Endothelial cell of umbilical vein (primary cell): ENCODE measurements at regions not wholly inside any gene's neighbourhood (a gene's known extent, or its start where the extent isn't known, plus 50 kb on each side); places are given as distances from the start of the nearest gene placed in this dataset.

Experiments used
- BruUV-seq: library from RNA; stranded (reverse); fragments of 400-500 nt; replicated peaks from 2 replicates; lab custom pipeline; 2021; lab: Mats Ljungman, UMichigan
- CTCF ChIA-PET: fragments of 300-600, 350-600 bp; sonication (Branson Sonifier 250); formaldehyde crosslinking; loops from one replicate; lab custom pipeline; 2021; ENCODE audit warnings: antibody characterized with exemption, inconsistent platforms; lab: Charles Lee
- POLR2A ChIA-PET: fragments of 300-600, 350-600 bp; sonication (Branson Sonifier 250); formaldehyde crosslinking; loops from one replicate; lab custom pipeline; 2021; ENCODE audit warnings: antibody characterized with exemption, inconsistent platforms; lab: Charles Lee
- DNase-seq: peaks from one replicate; pipeline ENCODE4 v3.0.0-alpha.2; 2011; ENCODE audit warnings: low read depth, low spot score
- FAIRE-seq: peaks from 2 replicates; lab custom pipeline; 2011; peaks lifted over from hg19 to GRCh38; lab: Jason Lieb, UNC
- H2AFZ ChIP-seq: 2 replicates; pipeline ENCODE4 v1.6.0; 2012; ENCODE audit warnings: low read depth, low read length, control low read depth, inconsistent platforms
- H3K27ac ChIP-seq: 2 replicates; pipeline ENCODE4 v1.5.1; 2011; ENCODE audit warnings: low read depth, mild to moderate bottlenecking, control low read depth, low read length, moderate library complexity; ENCODE audit not compliant: insufficient read depth
- H3K27me3 ChIP-seq, 2 experiments: 2 replicates each; pipeline versions ENCODE4 v1.6.0 to v1.6.1; 2011; ENCODE audit warnings: low read length in 2 of 2, mixed read lengths in 1 of 2; ENCODE audit not compliant: control insufficient read depth in 2 of 2, insufficient read depth in 2 of 2
- H3K36me3 ChIP-seq, 2 experiments: 2 replicates in 1 of 2; 3 replicates in 1 of 2; pipeline ENCODE4 v1.5.1; 2011; ENCODE audit warnings: low read length in 2 of 2, mild to moderate bottlenecking in 1 of 2, moderate library complexity in 1 of 2; ENCODE audit not compliant: control insufficient read depth in 2 of 2, insufficient read depth in 2 of 2; ENCODE audit errors: extremely low read depth in 1 of 2
- H3K4me1 ChIP-seq: 3 replicates; pipeline ENCODE4 v1.5.1; 2011; ENCODE audit warnings: mild to moderate bottlenecking, low read length; ENCODE audit not compliant: control insufficient read depth, insufficient read depth; ENCODE audit errors: extremely low read depth
- H3K4me2 ChIP-seq: 2 replicates; pipeline ENCODE4 v1.6.1; 2011; ENCODE audit warnings: low read length, control low read depth, mixed read lengths; ENCODE audit not compliant: insufficient read depth
- H3K4me3 ChIP-seq, 3 experiments: fragments of 200-600 bp in 1 of 3; sonication (generic), shearing (Covaris generic) in 1 of 3; replicated peaks in 1 of 3; 2 replicates each; pipeline ENCODE4 v1.5.1; 2011 to 2016; ENCODE audit warnings: control low read depth in 3 of 3, low read length in 3 of 3, mild to moderate bottlenecking in 2 of 3, inconsistent platforms in 1 of 3, low read depth in 1 of 3, moderate library complexity in 1 of 3; ENCODE audit not compliant: insufficient read depth in 1 of 3
- H3K79me2 ChIP-seq: 2 replicates; pipeline ENCODE4 v1.6.0; 2012; ENCODE audit warnings: low read length, inconsistent platforms; ENCODE audit not compliant: control insufficient read depth, insufficient read depth
- H3K9ac ChIP-seq: replicated peaks from 2 replicates; pipeline ENCODE3; 2011; ENCODE audit warnings: low read length, control low read depth; ENCODE audit not compliant: insufficient read depth; ENCODE audit errors: extremely low read depth
- H3K9me1 ChIP-seq: replicated peaks from 3 replicates; pipeline ENCODE4 v1.6.0; 2011; ENCODE audit warnings: mild to moderate bottlenecking, low read length; ENCODE audit not compliant: control insufficient read depth, insufficient read depth; ENCODE audit errors: extremely low read depth
- H3K9me3 ChIP-seq: replicated peaks from 2 replicates; pipeline ENCODE4 v1.5.1; 2012; ENCODE audit warnings: low read length, inconsistent platforms; ENCODE audit not compliant: control insufficient read depth, insufficient read depth
- H4K20me1 ChIP-seq: replicated peaks from 2 replicates; pipeline ENCODE3; 2011; ENCODE audit warnings: mild to moderate bottlenecking, low read length; ENCODE audit not compliant: control insufficient read depth, insufficient read depth; ENCODE audit errors: extremely low read depth
- CTCF ChIP-seq, 2 donors: IDR thresholded peaks; 1 replicate in 1 of 2; 2 replicates in 1 of 2; pipeline ENCODE4 v1.5.1; 2011; ENCODE audit warnings: low read length in 2 of 2, mild to moderate bottlenecking in 2 of 2, moderate library complexity in 2 of 2, control low read depth in 1 of 2, inconsistent platforms in 1 of 2, low read depth in 1 of 2; ENCODE audit not compliant: insufficient read depth in 1 of 2; ENCODE audit errors: extremely low read depth in 1 of 2
- EZH2 ChIP-seq: IDR thresholded peaks from 2 replicates; pipeline ENCODE4 v1.6.1; 2012; ENCODE audit warnings: borderline replicate concordance, low read depth, mild to moderate bottlenecking, moderate library complexity, low read length, inconsistent platforms; ENCODE audit not compliant: severe bottlenecking
- FOS ChIP-seq: IDR thresholded peaks from 2 replicates; pipeline ENCODE4 v1.6.1; 2011; ENCODE audit warnings: mild to moderate bottlenecking, low read length, moderate library complexity, borderline replicate concordance; ENCODE audit not compliant: insufficient read depth
- GATA2 ChIP-seq: IDR thresholded peaks from 2 replicates; pipeline ENCODE4 v1.7.0; 2011; ENCODE audit warnings: low read depth, mild to moderate bottlenecking, moderate library complexity, mixed read lengths, low read length; ENCODE audit not compliant: insufficient read length, insufficient read depth
- JUN ChIP-seq: IDR thresholded peaks from 2 replicates; pipeline ENCODE4 v1.6.1; 2011; ENCODE audit warnings: borderline replicate concordance, low read depth; ENCODE audit not compliant: insufficient read length, insufficient read depth
- MAX ChIP-seq: IDR thresholded peaks from 2 replicates; pipeline ENCODE4 v1.6.1; 2011; ENCODE audit not compliant: insufficient read depth, insufficient read length
- MYC ChIP-seq: IDR thresholded peaks from one replicate; pipeline ENCODE4 v1.6.1; 2011; ENCODE audit warnings: mild to moderate bottlenecking, low read depth, low read length
- POLR2A ChIP-seq: IDR thresholded peaks from 2 replicates; pipeline ENCODE4 v1.6.1; 2012; ENCODE audit warnings: low read depth, mild to moderate bottlenecking, control low read depth, low read length
- POLR2AphosphoS5 ChIP-seq: IDR thresholded peaks from 2 replicates; pipeline ENCODE4 v1.6.1; 2012; ENCODE audit warnings: low read depth, mild to moderate bottlenecking, control low read depth, low read length, moderate library complexity; ENCODE audit not compliant: insufficient read depth
- dilution Hi-C: fragments of 300-500 bp; cut with MboI; formaldehyde crosslinking; loops from one replicate; pipeline ENCODE4 v1.15.0; 2019; ENCODE audit warnings: low sequenced_read_pairs; ENCODE audit not compliant: extremely low pct_ligation_motif_present
- intact Hi-C: fragments of 100-400 bp; cut with micrococcal nuclease; formaldehyde crosslinking; loops from one replicate; pipeline ENCODE4 v1.10.0; 2022

GRCh38 chr2:16044946-16045456, 104.7 kb downstream of the MYCN start:
- FAIRE-seq: no peak
- CTCF ChIA-PET: no interaction called here

GRCh38 chr2:16043627-16044026, 103.3 kb downstream of the MYCN start:
- H4K20me1 ChIP-seq: no peaks in the 10 kb centered on the region
- no peak overlapping the region for H3K9ac ChIP-seq
- H3K27ac ChIP-seq: no peak overlapping the region
- H3K27me3 ChIP-seq: no peaks in the 10 kb centered on the region
- H3K9me1 ChIP-seq: no peaks in the 10 kb centered on the region
- intact Hi-C loops (no loop called here), dilution Hi-C loops (no loop called here)
- CTCF ChIA-PET: no interaction called here
- no TSS peak for BruUV-seq
- no peak overlapping the region for H2AFZ ChIP-seq
- DNase-seq (no peak), FAIRE-seq (no peak)
- no peak overlapping the region for H3K4me2 ChIP-seq
- no peaks in the 10 kb centered on the region for H3K79me2 ChIP-seq
- H3K36me3 ChIP-seq: no peaks in the 10 kb centered on the region
- H3K9me3 ChIP-seq: no peaks in the 10 kb centered on the region
- H3K4me1 ChIP-seq: no peaks in the 10 kb centered on the region
- no peak overlapping the region for H3K4me3 ChIP-seq
- TF ChIP-seq POLR2AphosphoS5 (no peak), MYC (no peak), CTCF (IDR thresholded peaks at IDR 0.05; ENCODE audit: extremely low read depth in 1 of 2, insufficient read depth in 1 of 2, low read depth in 1 of 2, low read length in 2 of 2) (no peak), POLR2A (no peak), GATA2 (no peak), MAX (no peak), FOS (no peak), JUN (no peak), EZH2 (no peak)
- POLR2A ChIA-PET: no interaction called here

More at GRCh38 chr2:16044946-16045456, 104.7 kb downstream of the MYCN start:
- H3K9me1 ChIP-seq: no peaks in the 10 kb centered on the region
- intact Hi-C loops (no loop called here), dilution Hi-C loops (no loop called here)
- H3K27me3 ChIP-seq: no peaks in the 10 kb centered on the region
- H3K9me3 ChIP-seq: peaks cover under 1% of the 10 kb centered on the region
- no peaks in the 10 kb centered on the region for H3K79me2 ChIP-seq
- no peak overlapping the region for H3K4me2 ChIP-seq
- no peak overlapping the region for H3K4me3 ChIP-seq
- H2AFZ ChIP-seq: no peak overlapping the region
- H4K20me1 ChIP-seq: no peaks in the 10 kb centered on the region
- H3K9ac ChIP-seq: no peak overlapping the region
- no peak for TF ChIP-seq EZH2
- no peak for DNase-seq
- no TSS peak for BruUV-seq
- no peaks in the 10 kb centered on the region for H3K36me3 ChIP-seq
- H3K27ac ChIP-seq: no peak overlapping the region
- POLR2A ChIA-PET: no interaction called here
- no peaks in the 10 kb centered on the region for H3K4me1 ChIP-seq
